Effector CD4-positive, alpha-beta T cell (primary cell): ENCODE measurements at regions not wholly inside any gene's neighbourhood (a gene's known extent, or its start where the extent isn't known, plus 50 kb on each side); places are given as distances from the start of the nearest gene placed in this dataset.
"Not testable (repeated sequence)": the region's sequence is repeated elsewhere in the genome, so short reads cannot be mapped to it uniquely, and the experiment has no call there.

Experiments
- DNase-seq: peaks from one replicate; pipeline ENCODE4 v3.0.0-alpha.2; 2020

- DNase-seq = no peak
These were observed 726.5 kb upstream of the PKDCC start for GRCh38 chr2:41321351-41321750.

DNA sequence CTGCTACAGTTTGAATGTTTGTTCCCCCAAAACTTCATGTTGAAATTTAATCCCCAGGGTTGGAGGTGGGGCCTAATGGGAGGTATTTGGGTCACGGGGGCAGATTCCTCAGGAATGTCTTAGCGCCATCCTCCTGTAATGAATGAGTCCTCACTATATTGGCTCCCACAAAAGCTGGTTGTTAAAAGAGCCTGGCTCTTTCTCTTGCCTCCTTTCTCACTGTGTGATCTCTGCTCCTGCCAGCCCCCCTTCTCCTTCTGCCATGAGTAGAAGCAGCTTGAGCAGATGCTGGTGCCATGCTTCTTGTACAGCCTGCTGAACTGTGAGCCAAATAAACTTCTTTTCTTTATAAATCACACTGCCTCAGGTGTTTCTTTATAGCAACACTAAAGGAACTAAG lies 721.0 kb upstream of the PKDCC start:
- no peak for DNase-seq

- no peak for DNase-seq
These were observed 718.8 kb upstream of the PKDCC start for GRCh38 chr2:41329040-41329439.

GRCh38 chr2:41334159-41334558 lies 713.7 kb upstream of the PKDCC start:
- no peak for DNase-seq

DNA sequence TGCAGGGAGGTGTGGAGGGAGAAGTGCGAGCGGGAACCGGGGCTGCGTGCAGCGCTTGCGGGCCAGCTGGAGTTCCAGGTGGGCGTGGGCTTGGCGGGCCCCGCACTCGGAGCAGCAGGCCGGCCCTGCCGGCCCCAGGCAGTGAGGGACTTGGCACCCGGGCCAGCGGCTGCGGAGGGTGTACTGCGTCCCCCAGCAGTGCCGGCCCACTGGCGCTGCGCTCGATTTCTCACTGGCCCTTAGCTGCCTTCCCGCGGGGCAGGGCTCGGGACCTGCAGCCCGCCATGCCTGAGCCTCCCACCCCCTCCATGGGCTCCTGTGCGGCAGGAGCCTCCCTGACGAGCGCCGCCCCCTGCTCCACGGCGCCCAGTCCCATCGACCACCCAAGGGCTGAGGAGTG lies 712.2 kb upstream of the PKDCC start:
- not testable (repeated sequence) for DNase-seq

- DNase-seq = no peak
These were observed 709.9 kb upstream of the PKDCC start for GRCh38 chr2:41337956-41338355.

- no peak for DNase-seq
These were observed 703.3 kb upstream of the PKDCC start for GRCh38 chr2:41344529-41344928.

DNA sequence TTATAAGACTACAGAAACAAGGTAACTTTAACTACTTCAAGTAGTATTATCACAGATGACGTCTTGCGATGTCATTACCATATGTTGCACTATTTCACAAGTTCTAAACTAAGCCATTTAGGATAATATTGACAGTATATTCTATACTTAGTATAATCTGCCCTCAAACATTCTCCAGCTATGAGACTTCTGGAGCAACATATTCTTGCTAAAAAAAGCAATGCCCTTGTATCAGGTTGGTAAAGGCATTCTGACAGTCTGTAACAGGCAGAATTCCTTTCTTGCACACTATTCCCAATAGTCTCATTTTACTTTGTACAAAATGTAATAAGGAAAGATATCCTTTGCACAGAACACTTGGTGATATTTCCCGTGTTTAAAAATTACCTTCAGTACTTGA lies 694.8 kb upstream of the PKDCC start:
- no peak for DNase-seq

DNA sequence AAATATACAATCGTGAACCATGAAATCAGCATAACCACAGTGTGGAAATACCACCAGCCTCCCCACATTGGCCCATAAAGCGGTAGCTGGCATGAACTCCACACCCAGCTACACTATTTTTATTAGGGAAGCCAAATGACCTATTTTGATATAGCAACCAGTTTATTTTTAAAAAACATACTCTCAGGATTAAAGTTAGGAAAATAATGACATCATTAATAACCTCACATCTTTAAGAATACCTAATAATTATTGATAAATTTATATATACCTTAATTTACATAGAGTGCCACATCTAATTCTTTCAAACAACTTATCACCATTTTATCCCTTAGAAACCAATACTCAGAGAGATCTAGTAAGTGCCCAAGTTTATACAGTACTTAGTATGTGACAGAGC lies 692.0 kb upstream of the PKDCC start:
- DNase-seq = no peak

- DNase-seq = no peak
These were observed 683.0 kb upstream of the PKDCC start for GRCh38 chr2:41364842-41365241.

- no peak for DNase-seq
These were observed 671.9 kb upstream of the PKDCC start for GRCh38 chr2:41375901-41376300.

GRCh38 chr2:41377837-41378236 lies 670.0 kb upstream of the PKDCC start:
- no peak for DNase-seq

DNA sequence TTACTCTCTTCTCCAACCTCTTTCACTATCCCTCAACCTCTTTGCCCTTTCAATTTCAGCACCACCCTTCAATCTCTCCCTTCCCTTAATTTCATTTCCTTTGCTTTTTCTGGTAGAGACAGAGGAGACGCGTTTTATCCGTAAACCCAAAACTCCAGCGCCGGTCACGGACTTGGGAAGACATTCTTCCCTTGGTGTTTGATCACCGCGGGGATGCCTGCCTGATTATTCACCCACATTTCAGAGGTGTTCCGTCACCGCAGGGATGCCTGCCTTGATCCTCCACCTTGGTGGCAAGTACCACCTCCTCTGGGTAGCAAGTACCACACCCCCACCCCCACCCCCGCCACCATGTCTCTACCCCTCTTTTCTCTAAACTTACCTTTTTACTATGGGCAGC lies 669.4 kb upstream of the PKDCC start:
- DNase-seq = no peak

- no peak for DNase-seq
These were observed 668.2 kb upstream of the PKDCC start for GRCh38 chr2:41379496-41380221.

DNA sequence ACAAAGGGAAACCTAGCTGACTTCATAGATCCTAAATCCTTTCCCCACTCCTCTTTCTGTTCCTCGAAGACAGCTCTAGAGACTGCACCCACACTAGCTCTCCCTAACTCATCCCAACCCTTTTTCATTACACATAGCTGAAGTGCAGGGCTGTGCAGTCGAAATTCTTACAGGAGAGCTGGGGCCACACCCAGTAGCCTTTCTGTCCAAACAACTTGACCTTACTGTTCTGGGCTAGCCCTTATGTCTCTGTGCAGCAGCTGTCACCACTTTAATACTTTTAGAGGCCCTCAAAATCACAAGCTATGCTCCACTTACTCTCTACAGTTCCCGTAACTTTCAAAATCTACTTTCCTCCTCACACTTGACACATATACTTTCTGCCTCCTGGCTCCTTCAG lies 666.1 kb upstream of the PKDCC start:
- no peak for DNase-seq

GRCh38 chr2:41387519-41387918 lies 660.3 kb upstream of the PKDCC start:
- DNase-seq = no peak

DNA sequence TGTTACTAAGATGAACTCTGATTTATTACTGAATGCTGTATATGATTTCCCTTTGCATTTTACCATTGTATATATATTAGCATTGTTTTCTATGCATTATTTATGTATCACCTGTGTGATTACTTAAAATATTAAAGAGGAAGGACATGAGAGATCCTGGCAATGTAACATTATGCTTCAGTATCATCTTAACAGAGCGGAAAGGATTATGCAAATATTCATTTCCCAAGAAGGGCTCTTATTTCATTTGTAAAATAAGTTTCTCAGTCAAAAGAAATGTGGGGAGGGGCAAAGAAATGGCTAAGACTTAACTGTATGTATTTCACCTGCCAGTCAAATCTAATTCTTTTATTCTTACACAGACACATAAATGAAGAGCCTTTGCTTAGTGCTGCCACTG lies 654.2 kb upstream of the PKDCC start:
- DNase-seq = no peak

DNA sequence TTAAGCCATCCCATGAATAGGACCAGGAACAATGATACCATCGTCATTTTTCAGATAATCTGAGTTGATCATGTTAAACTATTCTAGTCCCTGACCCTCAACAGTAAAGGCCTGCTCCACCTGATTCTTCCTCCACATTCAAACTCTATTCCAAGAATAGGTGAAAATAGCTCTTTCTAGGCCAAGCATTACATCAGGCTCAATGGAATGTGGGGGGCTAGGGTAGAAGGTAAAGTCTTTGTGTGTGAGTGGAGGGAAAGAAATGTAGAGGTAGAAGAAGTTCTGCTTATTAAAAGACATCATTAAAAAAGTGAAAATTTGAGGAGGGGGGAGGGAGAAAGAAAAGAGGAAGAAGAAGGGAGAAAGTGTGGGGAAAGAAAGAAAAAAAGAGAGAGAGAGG lies 653.3 kb upstream of the PKDCC start:
- DNase-seq = no peak

GRCh38 chr2:41395692-41396091 lies 652.1 kb upstream of the PKDCC start:
- no peak for DNase-seq

GRCh38 chr2:41399437-41400087 lies 648.3 kb upstream of the PKDCC start:
- no peak for DNase-seq

- no peak for DNase-seq
These were observed 647.6 kb upstream of the PKDCC start for GRCh38 chr2:41400088-41400665.

- DNase-seq = no peak
These were observed 642.4 kb upstream of the PKDCC start for GRCh38 chr2:41405441-41405840.

DNA sequence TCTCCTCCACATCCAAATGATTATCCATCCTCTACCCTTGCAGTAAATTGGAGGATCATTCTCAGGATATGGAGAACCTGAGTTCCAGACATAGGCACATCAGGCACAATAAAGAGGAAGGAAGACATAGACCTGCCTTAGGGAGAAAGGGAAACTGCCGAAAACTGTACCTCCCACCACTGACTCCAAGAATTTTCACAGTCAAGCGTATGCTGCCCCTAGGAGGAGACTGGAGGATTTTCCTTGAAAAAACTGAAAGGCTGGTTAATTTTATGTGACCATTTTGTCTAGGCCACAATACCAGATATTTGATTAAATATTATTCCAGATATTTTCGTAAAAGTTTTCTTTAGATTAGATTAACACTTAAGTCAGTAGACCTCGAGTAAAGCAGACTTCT lies 638.5 kb upstream of the PKDCC start:
- no peak for DNase-seq

DNA sequence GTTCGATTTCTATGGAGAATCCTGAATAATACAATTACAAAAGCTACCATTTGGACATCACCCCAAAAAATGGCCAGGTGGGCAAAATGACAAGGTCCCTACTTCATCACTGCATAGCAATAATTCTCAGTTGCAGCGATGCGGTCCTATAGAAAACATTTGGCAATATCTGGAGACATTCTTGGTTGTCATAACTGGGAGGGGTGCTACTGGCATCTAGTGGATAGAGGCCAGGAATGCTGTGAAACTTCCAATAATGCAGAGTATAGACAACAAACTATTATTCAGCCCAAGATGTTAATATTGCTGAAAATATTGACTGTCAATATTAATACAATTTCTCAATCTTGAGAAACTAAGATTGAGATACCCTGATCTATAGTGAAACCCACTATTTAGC lies 637.8 kb upstream of the PKDCC start:
- DNase-seq = no peak
